Endodermal cell (in vitro differentiated cells): ENCODE measurements at regions not wholly inside any gene's neighbourhood (a gene's known extent, or its start where the extent isn't known, plus 50 kb on each side); places are given as distances from the start of the nearest gene placed in this dataset.

Source experiments
- DNase-seq: peaks from one replicate; pipeline ENCODE4 v3.0.0-alpha.2; 2017
- H3K27ac ChIP-seq: 2 replicates; pipeline ENCODE4 v1.5.1; 2013; ENCODE audit warnings: mild to moderate bottlenecking, low read depth, low read length, moderate library complexity
- H3K27me3 ChIP-seq: 2 replicates; pipeline ENCODE4 v1.6.1; 2013; ENCODE audit warnings: mild to moderate bottlenecking, low read length, moderate library complexity; ENCODE audit not compliant: insufficient read depth, control insufficient read depth, poor library complexity, severe bottlenecking
- H3K36me3 ChIP-seq: 2 replicates; pipeline ENCODE4 v1.7.0; 2013; ENCODE audit warnings: mild to moderate bottlenecking, low read length, moderate library complexity; ENCODE audit not compliant: control insufficient read depth, insufficient read depth
- H3K4me1 ChIP-seq: one replicate; pipeline ENCODE4 v1.7.0; 2013; ENCODE audit warnings: low read length; ENCODE audit not compliant: control insufficient read depth, insufficient read depth
- H3K4me3 ChIP-seq: 2 replicates; pipeline ENCODE4 v1.5.1; 2013; ENCODE audit warnings: mild to moderate bottlenecking, low read length, moderate library complexity
- H3K9ac ChIP-seq: 2 replicates; pipeline ENCODE4 v1.6.1; 2013; ENCODE audit warnings: mild to moderate bottlenecking, low read length, moderate library complexity; ENCODE audit not compliant: poor library complexity, severe bottlenecking; ENCODE audit errors: extremely low read depth
- H3K9me3 ChIP-seq: 2 replicates; pipeline ENCODE4 v1.6.1; 2013; ENCODE audit warnings: mild to moderate bottlenecking, low read length, moderate library complexity; ENCODE audit not compliant: control insufficient read depth
- H3K27ac Mint-ChIP-seq: 2 replicates; pipeline ENCODE4 v1.8.0; 2020; ENCODE audit warnings: mixed read lengths
- H3K27me3 Mint-ChIP-seq: 2 replicates; pipeline ENCODE4 v1.8.0; 2021; ENCODE audit warnings: mild to moderate bottlenecking, mixed read lengths; ENCODE audit not compliant: insufficient read depth
- H3K36me3 Mint-ChIP-seq: 2 replicates; pipeline ENCODE4 v1.8.0; 2020; ENCODE audit warnings: low read depth, mixed read lengths
- H3K4me1 Mint-ChIP-seq: 2 replicates; pipeline ENCODE4 v1.8.0; 2020; ENCODE audit warnings: mixed read lengths
- H3K4me3 Mint-ChIP-seq: 2 replicates; pipeline ENCODE4 v1.8.0; 2020; ENCODE audit warnings: mild to moderate bottlenecking, moderate library complexity, mixed read lengths
- H3K9me3 Mint-ChIP-seq: 2 replicates; pipeline ENCODE4 v1.8.0; 2020; ENCODE audit warnings: mild to moderate bottlenecking, mixed read lengths
- CTCF ChIP-seq: fragments of 200-600 bp; sonication (generic); conservative IDR thresholded peaks from 2 replicates; pipeline ENCODE4 v1.5.0; 2021; ENCODE audit warnings: antibody characterized with exemption, mild to moderate bottlenecking
- WGBS, 2 experiments: methylation state at CpG; one replicate each; pipeline versions ENCODE4 v1.1.5 to v1.1.7; 2013; ENCODE audit warnings: missing lambda C conversion rate in 2 of 2, mixed read lengths in 1 of 2; ENCODE audit not compliant: insufficient coverage in 1 of 2, insufficient read length in 1 of 2; 5-methylcytosine and 5-hydroxymethylcytosine counted together

- no peak for TF ChIP-seq CTCF
- Mint-ChIP-seq H3K4me1 (peaks cover 4% of the 10 kb centered on the region), H3K9me3 (no peaks in the 10 kb centered on the region), H3K4me3 (no peak overlapping the region), H3K27ac (no peak overlapping the region), H3K36me3 (no peaks in the 10 kb centered on the region), H3K27me3 (peaks cover 2% of the 10 kb centered on the region)
- Histone ChIP-seq H3K4me3 (no peak overlapping the region), H3K27ac (no peak overlapping the region), H3K27me3 (no peaks in the 10 kb centered on the region), H3K36me3 (no peaks in the 10 kb centered on the region), H3K4me1 (peaks cover 4% of the 10 kb centered on the region), H3K9ac (no peak overlapping the region), H3K9me3 (no peaks in the 10 kb centered on the region)
- DNase-seq, result no peak
- WGBS, 2 experiments, result 87 to 90% methylated on average over 1 of the region's 1 CpG
Measured at GRCh38 chr10:85170026-85170425, 841.6 kb downstream of the CCSER2 start.

- Histone ChIP-seq H3K4me1 (no peaks in the 10 kb centered on the region), H3K36me3 (no peaks in the 10 kb centered on the region), H3K9ac (no peak overlapping the region), H3K27ac (no peak overlapping the region), H3K27me3 (no peaks in the 10 kb centered on the region), H3K9me3 (no peaks in the 10 kb centered on the region), H3K4me3 (no peak overlapping the region)
- peaks cover 5% of the 10 kb centered on the region for H3K4me1 Mint-ChIP-seq
- peaks cover 4% of the 10 kb centered on the region for H3K27me3 Mint-ChIP-seq
- 94% methylated on average over 1 of the region's 1 CpG; no CpG with 5 or more reads in 1 of the 2 experiments for WGBS, 2 experiments
- peak; percentile 60 for TF ChIP-seq CTCF
- no peak overlapping the region for H3K27ac Mint-ChIP-seq
- peak; percentile 55 for DNase-seq
- H3K4me3 Mint-ChIP-seq, result no peak overlapping the region
- no peaks in the 10 kb centered on the region for H3K9me3 Mint-ChIP-seq
- no peaks in the 10 kb centered on the region for H3K36me3 Mint-ChIP-seq
Measured at GRCh38 chr10:85175635-85176034, 847.2 kb downstream of the CCSER2 start.

GRCh38 chr10:85177767-85178166 lies 849.4 kb downstream of the CCSER2 start:
- 90 to 100% methylated on average over 2 of the region's 2 CpGs for WGBS, 2 experiments
- H3K4me3 Mint-ChIP-seq, result no peak overlapping the region
- no peaks in the 10 kb centered on the region for H3K27me3 ChIP-seq
- DNase-seq, result no peak
- H3K4me3 ChIP-seq, result no peak overlapping the region
- no peaks in the 10 kb centered on the region for H3K36me3 Mint-ChIP-seq
- H3K9ac ChIP-seq, result no peak overlapping the region
- no peak overlapping the region for H3K27ac Mint-ChIP-seq
- peaks cover 2% of the 10 kb centered on the region for H3K27me3 Mint-ChIP-seq
- H3K27ac ChIP-seq, result no peak overlapping the region
- peaks cover 14% of the 10 kb centered on the region for H3K4me1 Mint-ChIP-seq
- no peak for TF ChIP-seq CTCF
- H3K9me3 Mint-ChIP-seq, result no peaks in the 10 kb centered on the region
- H3K36me3 ChIP-seq, result no peaks in the 10 kb centered on the region
- H3K4me1 ChIP-seq, result peaks cover 4% of the 10 kb centered on the region
- H3K9me3 ChIP-seq, result no peaks in the 10 kb centered on the region
